ENCODE measurements at regions not wholly inside any gene's neighbourhood (a gene's known extent, or its start where the extent isn't known, plus 50 kb on each side); places are given as distances from the start of the nearest gene placed in this dataset.

DNA sequence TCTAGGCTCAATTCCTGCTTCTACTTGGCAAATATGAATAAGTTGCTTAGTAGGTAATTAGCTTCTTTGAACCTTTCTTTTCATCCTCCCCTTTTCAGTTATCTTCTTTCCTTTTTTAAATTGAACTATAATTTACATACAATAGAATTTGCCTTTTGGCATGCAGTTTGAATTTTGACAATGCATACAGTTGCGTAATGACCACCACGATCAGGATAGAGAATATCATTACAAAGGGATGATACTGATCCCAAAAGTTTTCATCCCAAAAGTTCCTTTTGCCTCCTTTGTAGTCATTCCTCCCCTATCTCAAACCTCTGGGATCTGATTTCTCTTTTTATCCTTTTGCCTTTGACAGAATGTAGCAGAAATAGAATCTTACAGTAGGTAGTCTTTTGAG lies 164.4 kb downstream of the NOC3L start:
- no peak for DNase-seq

DNA sequence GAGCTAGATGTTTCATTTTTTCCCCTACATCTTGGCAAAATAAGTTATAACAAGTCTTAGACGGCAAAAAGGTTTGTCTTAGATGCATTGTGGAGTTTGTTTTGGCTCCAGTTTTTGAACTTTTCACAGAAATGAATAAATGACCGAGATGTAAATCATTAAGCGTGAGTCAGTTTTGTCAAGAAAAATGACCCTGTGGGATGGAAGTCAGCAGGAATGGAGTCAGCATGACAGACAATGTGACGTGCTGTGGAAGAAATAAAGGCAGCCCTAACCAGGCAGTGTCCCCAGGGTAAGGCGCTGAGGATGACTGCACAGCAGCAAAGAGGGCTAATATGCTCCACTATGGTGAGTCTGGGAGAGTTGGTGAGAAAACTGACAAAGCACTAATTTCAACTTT lies 163.2 kb downstream of the NOC3L start:
- no peak for DNase-seq

DNA sequence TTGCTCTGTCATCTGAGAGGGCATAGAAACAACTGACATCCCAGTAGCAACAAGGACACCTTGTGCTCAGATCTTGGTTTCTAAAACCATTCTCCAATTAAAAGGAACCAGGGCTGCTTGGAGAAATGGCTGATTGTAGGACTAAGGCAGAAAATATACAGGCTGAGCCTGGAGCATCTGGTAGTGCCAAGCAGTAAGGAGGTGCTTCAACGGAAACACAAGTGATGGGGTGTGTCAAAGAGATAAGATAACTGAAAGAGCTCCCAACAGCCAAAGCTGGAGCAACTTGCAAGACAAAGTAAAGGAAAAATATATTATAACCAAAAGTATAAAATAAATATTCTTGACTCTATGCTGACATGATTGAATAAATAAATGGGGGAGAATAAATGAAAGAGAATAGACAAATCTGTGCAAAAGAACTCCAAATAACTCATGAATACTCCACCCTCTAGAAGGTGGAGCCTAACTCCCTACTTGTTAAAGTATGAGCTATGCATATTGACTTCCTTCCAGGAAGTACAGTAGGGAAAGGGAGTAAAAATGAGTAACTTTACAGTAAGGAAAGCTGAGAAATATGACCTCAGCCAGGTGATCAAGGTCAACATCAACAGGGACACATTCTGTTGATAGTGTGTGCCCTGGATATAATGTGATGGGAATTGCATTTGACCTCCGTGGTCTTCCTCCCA lies 162.4 kb downstream of the NOC3L start:
- no peak for DNase-seq

DNA sequence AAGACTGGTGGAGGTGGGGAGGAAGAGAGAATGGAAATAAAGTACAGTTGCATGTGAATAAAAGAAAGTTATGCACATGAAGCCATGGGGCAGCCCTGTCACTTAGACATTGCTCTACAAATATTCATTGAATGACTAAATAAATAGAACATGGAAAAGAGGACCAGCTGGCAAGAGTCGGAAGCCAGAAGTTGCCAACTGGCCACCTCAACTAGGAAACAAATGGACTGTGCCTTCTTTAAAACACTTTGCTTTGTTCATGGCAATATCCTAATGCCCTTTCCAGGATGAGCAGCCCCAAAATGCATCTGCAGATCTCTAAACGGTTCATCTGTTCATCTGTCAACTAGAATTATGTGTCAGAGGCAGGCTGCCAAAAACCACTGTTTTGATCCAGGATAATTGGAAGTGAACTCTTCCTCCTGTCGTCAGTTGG lies 157.3 kb downstream of the NOC3L start:
- DNase-seq, result no peak

DNA sequence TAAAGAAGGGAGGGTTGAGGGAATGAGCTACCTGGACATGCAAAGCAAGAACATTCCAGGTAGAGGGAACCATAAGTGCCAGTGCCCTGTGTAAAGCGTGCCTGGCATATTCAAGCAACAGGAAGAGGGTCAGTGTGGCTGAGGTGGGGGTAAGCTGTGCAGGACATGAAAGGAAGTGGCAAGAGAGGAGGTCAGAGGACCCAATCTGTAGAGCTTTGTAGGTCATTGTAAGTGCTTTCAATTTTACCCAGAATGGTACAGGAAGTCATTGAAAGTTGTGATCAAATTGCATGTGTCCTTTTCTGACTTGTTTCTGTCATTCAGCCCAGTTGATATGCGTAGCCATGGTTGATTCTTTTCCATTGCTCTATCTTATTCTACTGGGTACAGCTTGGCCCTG lies 156.6 kb downstream of the NOC3L start:
- DNase-seq, result no peak

DNA sequence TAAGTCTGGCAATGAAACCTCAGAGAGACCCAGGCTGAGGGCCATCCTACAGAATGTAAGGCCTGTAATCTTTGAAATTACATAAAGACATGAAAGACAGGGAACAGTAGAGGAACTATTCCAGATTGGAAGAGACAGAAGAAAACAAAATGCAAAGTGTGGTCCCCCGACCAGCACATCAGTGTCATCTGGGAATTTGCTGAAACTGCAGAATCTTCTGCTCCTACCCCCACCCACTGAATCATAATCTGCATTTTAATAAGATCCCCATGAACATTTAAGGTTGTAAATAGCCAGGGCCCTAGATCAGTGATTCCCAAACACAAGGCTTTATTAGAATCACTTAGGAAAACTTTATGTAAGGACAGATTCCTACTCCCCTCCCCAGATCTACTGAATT lies 154.4 kb downstream of the NOC3L start:
- no peak for DNase-seq

DNA sequence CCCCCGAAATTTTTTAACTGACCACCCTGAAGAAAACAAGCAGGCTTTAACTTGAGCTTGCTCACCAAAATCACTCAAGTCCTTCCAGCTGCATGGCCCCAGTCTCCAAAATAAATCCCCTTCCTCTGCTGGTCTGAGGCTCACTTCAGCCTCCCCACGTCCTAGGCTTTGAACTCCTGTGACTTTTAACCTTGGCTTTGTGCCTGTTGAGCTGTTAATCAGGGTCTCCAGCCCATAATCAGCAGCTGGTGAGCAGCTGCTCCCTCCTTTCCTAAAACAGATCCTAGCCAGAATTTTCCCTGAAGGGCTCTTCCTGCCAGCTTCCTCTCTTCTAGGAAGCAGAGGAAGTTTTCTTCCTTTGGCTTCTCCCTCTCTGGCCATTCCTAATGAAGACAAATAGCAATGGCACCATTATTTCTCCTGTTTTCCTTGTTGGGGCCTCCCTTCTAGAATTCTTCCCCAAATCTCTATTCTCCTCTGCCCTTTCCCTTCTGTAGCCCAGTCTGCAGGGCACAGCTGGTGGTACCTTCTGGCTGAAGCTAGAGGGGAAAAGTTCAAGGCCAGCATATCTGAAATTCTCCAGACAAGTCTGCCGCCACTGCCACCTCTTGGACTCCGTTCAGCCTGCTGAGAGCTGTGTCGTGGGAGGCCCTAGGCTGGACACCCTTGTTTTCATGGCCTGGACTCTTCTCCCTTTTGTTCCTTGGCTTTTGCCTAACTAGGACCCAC lies 152.1 kb downstream of the NOC3L start:
- no peak for DNase-seq

DNA sequence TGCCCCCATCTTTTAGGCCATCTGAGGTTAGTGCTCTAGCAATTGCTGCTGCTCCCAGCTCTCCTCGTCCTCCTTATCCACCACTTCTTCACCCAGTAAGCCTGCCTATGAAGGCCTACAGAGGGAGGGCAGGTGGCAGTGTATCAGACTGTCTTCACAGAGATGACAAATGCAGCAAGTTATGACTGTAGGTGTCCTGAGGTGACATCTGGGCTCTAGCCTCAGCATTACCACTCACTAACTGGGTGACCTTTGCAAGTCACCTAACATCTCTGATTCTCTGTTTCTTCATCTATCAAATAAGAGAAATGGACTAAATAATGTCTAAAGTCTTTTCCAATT lies 151.6 kb downstream of the NOC3L start:
- no peak for DNase-seq

DNA sequence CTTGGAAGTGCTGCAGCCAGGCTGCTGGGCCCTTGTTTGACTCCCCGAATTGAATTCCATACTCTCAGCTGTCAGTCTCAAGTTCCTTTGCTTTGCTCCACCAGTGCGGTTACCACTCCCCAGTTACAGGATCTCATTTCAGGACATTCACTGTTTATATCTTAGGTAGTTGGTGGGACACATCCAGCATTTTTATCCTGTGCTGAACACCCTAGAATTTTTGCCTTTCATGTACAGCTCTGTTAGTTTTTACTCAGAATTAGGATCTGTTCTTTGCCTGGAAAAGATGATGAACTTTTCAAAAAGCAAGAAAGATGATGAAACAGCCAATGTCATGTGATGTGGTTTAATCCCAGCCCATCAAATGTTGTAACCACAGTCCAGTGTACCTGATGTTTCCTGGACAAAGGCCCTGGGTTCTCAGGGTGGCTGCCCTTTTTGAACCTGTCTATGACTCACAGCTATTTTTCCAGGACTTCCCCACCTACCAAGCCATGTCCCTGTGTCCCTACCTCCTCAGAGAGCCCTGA lies 149.7 kb downstream of the NOC3L start:
- DNase-seq, result no peak

DNA sequence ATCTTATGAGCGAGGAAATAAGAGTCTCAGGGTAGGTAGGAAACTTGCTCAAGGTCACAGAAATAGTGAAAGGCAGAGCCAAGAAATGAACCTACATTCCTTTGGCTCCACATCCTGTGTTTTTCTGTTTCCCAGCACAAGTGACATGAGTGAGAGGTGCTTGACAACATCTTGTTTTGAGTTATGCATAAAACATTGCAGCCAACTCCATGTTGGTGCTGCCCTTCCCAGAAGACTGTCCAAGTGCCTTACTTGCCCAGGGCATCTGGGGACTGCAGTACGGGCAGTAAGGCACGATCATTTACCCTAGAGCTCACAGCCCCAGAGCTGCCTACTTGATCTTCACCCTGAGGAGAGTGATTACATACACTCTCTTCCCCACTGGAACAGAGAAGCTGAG lies 148.8 kb downstream of the NOC3L start:
- no peak for DNase-seq

DNA sequence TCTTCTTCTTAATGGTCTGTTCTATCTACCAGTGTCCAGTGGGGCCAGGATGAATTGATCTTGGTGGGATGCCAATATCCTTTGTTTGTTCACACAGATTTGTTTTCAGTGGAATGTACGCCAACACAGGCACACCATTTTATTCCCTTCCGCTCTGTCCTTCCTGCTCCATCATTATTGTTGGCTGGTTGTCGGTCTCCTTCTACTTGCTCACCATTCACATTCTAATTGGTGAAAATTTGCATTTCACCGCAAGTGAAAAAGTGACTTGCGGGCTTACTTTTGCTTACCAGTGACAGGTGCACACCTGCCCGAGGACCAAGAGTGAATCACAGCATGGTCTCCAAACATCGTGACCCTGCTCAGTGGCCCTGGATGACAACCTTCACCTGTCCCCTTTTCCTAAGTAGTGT lies 148.3 kb downstream of the NOC3L start:
- DNase-seq, result no peak

DNA sequence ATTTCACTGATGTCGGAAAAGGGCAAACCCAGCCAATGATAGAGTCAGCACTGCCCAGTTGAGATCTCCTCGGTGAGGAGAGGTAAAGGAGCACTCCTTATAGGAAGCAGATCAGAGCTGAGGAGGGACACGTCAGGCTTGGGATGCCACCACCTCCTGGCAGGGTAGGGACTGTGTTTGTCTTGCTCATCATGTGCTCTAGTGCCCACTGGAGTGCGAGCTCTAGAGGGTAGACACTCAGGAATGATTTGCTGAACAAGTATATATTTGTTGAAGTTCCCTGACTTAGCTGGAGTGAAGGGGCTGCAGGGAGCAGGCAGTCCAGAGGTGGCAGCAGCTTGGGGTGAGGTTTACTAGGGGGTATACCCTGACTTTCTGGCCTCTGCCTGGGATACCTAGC lies 146.5 kb downstream of the NOC3L start:
- no peak for DNase-seq

DNA sequence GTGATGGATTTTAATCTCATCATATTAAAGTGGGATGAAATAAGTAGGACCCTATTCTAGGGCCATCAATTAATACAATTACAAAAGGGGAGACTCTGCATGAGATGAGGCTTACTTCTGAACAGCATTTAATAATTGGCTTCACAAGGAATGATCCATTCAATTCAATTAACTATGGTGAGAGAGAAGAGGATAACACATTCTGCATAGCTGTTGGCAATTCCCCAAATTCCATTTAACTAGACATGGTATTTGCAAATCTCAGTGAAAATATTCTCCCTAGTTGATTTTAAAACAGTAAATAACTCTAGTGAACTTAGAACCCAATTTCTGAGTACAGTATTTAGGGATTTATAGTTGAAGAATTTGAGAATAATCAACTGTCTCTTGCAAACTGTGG lies 145.3 kb downstream of the NOC3L start:
- no peak for DNase-seq

DNA sequence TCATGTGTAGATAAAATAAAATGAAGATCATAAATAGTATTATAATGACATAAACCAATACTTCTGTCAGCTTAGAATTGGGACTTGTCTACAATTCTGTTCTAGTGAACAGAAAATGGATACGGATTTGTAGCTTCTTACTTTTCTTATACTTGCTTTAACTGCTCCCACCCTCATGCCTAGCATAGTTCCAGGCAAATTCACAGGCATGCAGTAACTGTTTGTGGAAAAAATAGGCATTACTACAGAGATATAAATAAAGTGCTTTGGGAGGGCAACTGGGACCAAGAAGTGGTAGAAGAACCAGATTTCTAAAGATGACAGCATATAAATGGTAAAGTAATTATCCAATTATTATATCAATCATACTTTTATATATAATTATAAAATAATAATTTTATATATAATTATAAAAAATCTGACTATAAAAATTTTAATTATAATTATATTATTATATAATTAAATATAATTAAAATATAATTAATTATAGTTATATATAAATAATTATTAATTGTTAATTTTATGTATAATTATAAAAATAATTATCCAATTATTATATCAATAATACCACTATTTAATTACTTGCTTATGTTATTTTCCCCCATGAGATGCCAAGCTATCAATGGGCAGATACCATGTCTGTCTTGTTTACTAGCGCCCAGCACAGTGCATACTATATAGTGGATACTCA lies 144.1 kb downstream of the NOC3L start:
- DNase-seq, result no peak

DNA sequence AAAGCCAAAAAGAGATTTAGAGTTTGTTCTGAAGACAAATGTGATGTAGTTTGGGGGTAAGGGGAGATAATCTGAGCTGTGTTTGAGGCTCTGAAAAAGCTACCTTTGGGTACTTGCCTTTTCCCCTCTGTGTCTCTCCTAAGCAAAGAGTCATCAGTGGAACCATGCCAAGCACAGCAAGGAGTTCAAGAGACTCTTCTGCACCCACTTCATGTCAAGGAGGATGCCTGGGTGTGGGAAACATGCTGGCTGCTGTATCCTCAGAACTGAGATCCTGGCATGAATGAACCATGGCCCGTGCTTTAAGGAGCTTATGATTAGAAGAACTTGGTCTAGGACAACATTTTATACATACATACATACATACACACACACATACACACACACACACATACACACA lies 142.9 kb downstream of the NOC3L start:
- DNase-seq, result no peak

DNA sequence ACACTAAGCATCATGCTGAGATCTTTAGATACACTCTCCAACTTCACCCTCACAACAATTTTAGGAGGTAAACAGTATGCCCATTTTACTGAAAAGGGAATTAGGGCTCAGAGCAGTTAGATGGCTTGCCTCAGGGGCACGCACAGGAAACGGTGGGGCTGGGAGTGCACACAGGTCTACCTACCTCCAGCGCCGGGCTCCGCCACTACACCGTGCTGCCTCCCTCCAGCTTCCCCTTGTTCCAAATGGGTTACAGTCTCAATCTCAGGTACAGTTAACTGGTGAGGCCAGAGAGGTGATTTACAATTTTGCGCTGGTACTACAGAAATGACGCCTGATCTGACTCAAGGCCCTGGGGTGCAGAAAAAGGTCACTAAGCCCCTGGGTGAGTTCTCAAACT lies 142.0 kb downstream of the NOC3L start:
- no peak for DNase-seq

DNA sequence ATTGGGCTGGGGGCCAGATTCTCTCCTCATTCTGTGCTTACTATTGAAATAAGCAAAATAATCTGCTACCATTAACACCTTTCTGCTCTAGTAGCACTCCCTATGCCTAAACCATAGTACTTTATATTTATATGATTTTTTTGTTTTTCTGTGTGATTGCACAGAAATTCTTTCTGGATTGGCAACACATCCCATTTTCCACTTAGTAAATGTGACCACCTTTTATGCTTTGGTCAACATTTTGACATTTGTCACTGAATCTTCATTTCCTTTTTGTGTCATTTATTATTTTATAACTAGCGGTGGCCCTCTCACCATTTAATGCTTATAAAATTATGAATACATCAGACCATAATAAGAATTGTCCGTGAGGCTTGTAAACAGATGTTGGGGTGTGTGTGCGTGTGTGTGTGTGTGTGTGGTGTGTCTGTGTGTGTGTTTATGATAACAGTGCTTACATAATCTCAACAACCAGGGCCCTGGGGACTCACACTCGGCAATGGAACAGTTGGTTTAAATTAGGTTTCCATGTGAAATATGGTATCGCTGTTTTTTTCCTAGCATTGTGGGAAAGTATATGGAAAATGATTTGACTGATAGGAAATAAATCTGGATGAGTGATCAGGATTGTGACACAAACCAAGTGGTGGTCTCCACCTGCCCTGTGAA lies 138.9 kb downstream of the NOC3L start:
- no peak for DNase-seq

DNA sequence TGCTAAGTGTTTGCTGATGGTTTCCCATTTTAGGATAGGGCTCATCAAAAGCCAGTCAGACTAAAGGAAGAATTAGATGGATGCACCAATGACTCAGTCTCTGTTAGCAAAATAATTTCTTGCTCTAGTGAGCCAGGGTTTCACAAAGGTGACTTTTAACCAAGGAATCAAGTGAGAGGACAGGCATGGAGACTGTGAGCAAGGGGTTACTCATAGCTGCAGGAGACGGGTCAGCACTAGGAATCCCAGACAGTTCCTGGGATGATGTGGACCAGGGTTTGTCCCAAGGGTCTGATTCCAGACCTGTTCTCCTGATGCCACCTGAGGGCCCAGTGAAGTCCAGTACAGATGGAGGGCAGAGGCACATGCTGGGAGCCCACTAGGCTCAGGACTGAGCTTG lies 138.1 kb downstream of the NOC3L start:
- DNase-seq, result no peak

DNA sequence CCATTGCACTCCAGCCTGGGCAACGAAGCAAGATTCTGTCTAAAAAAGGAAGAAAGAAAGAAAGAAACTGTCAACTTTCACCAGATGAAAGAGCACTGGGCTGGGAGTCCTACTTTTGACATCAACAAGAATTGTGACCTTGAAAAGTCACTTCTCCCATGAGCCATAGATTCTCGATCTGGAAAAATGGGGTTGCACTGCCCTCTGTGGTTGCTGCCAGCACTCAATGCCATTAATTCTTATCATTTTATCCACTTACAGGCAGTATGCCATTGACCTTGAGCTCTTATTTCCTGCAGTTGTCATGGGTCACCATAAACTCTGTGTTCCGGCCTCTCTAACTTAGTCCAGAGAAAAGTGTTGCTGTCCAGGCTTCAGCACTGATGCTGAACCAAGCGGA lies 137.2 kb downstream of the NOC3L start:
- DNase-seq, result no peak

DNA sequence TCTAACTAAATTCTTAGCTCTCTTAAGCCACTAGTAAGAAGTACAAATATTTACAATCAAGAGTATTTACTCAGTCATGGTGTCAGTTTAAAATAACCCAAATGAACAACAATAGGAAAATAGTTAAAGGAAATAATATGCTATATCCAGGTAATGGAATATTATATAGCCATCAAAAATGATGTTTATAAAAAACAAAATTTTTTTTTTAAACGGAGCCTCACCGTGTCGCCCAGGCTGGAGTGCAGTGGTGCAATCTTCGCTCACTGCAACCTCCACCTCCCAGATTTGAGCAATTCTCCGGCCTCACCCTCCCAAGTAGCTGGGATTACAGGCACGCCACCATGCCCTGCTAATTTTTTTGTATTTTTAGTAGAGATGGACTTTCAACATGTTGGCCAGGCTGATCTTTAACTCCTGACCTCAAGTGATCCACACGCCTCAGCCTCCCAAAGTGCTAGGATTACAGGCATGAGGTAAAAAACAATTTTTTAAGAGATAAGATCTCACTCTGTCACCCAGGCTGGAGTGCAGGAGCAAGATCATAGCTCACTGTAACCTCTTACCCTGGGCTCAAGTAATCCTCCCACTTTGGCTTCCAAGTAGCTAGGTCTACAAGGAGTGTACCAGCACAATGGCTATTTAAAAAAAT lies 132.5 kb downstream of the NOC3L start:
- no peak for DNase-seq

DNA sequence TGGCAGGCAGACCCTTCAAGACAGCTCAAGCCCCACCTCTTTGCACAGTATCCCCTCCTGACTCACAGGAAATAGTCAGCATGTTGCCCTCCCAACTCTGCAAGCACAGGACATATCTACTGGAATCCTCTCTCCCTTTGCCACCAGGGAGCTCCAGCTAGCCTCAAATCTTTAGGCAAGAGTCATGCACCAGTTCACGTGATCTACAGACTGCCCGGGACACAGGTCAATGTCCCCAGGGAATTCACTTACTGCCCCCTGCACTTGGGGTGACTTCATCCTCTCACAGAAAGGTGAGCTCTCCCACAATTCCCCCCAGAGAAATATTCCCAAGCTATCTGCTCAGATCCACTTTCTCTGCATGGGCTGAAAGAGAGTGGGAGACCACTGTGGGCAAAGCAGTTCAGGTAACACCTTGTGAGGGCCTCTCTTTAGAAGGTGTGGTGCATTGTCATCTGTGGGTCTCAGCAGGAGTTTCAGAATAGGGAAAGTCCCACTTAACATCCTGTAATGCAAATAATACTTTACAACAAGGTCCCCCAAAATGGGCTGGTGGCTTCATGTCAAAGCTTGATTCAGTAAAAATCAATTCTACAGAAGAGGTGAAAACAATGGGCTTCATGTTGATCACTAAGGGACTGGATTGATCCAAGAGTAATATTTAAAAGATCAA lies 129.9 kb downstream of the NOC3L start:
- DNase-seq, result no peak

DNA sequence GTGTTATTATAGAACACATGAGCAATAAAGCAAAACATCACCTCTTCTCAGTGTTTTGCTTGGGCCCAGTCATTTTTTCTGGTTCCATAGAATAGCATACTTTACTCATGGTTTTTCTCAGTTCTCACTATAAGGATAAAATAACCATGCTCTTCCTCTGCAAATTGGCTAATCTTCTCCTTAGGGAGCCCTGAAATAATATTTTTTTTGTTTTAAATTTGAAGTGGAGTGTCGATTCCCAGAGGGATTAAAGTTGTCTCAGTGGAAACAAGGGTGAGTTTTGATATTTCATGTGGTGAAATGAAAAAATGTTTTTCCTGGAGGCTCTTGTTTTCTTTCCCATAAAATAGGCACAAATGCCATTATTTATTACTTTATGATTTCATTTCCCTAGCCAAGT lies 127.3 kb downstream of the NOC3L start:
- DNase-seq, result no peak
